GM21786 (cell line): ENCODE measurements at regions not wholly inside any gene's neighbourhood (a gene's known extent, or its start where the extent isn't known, plus 50 kb on each side); places are given as distances from the start of the nearest gene placed in this dataset.
"Not testable (repeated sequence)": the region's sequence is repeated elsewhere in the genome, so short reads cannot be mapped to it uniquely, and the experiment has no call there.

Experiments used
- ATAC-seq: cut with Tn5 transposase; IDR thresholded peaks from one replicate; pipeline ENCODE4 v1.9.1; 2021; ENCODE audit not compliant: unreplicated experiment

GRCh38 chr2:139439100-139439499 lies 658.9 kb upstream of the NXPH2 start:
- ATAC-seq: no peak

- ATAC-seq: no peak
Measured at GRCh38 chr2:139438478-139438877, 658.3 kb upstream of the NXPH2 start.

- no peak for ATAC-seq
Measured at GRCh38 chr2:139427164-139427563, 647.0 kb upstream of the NXPH2 start.

- ATAC-seq: no peak
Measured at GRCh38 chr2:139424101-139424500, 643.9 kb upstream of the NXPH2 start.

GRCh38 chr2:139411236-139411635 lies 631.0 kb upstream of the NXPH2 start:
- no peak for ATAC-seq

GRCh38 chr2:139410833-139411174 lies 630.6 kb upstream of the NXPH2 start:
- ATAC-seq: not testable (repeated sequence)

GRCh38 chr2:139410147-139410832 lies 630.1 kb upstream of the NXPH2 start:
- ATAC-seq: not testable (repeated sequence)

- no peak for ATAC-seq
Measured at GRCh38 chr2:139409212-139409611, 629.0 kb upstream of the NXPH2 start.

GRCh38 chr2:139403948-139404347 lies 623.8 kb upstream of the NXPH2 start:
- ATAC-seq: no peak

GRCh38 chr2:139394801-139395200 lies 614.6 kb upstream of the NXPH2 start:
- no peak for ATAC-seq

GRCh38 chr2:139389391-139389790 lies 609.2 kb upstream of the NXPH2 start:
- no peak for ATAC-seq

GRCh38 chr2:139386401-139386800 lies 606.2 kb upstream of the NXPH2 start:
- ATAC-seq: no peak

- ATAC-seq: no peak
Measured at GRCh38 chr2:139383532-139383931, 603.3 kb upstream of the NXPH2 start.

GRCh38 chr2:139380051-139380450 lies 599.9 kb upstream of the NXPH2 start:
- ATAC-seq: no peak

GRCh38 chr2:139378373-139378772 lies 598.2 kb upstream of the NXPH2 start:
- no peak for ATAC-seq

GRCh38 chr2:139374296-139374850 lies 594.2 kb upstream of the NXPH2 start:
- no peak for ATAC-seq

GRCh38 chr2:139369423-139370409 lies 589.5 kb upstream of the NXPH2 start:
- no peak for ATAC-seq

- no peak for ATAC-seq
Measured at GRCh38 chr2:139367416-139367815, 587.2 kb upstream of the NXPH2 start.

- ATAC-seq: no peak
Measured at GRCh38 chr2:139366681-139367080, 586.5 kb upstream of the NXPH2 start.

GRCh38 chr2:139365189-139365588 lies 585.0 kb upstream of the NXPH2 start:
- ATAC-seq: no peak

- no peak for ATAC-seq
Measured at GRCh38 chr2:139360654-139361053, 580.5 kb upstream of the NXPH2 start.

- ATAC-seq: no peak
Measured at GRCh38 chr2:139359818-139360217, 579.6 kb upstream of the NXPH2 start.
